ENCODE measurements at regions not wholly inside any gene's neighbourhood (a gene's known extent, or its start where the extent isn't known, plus 50 kb on each side); places are given as distances from the start of the nearest gene placed in this dataset.

DNA sequence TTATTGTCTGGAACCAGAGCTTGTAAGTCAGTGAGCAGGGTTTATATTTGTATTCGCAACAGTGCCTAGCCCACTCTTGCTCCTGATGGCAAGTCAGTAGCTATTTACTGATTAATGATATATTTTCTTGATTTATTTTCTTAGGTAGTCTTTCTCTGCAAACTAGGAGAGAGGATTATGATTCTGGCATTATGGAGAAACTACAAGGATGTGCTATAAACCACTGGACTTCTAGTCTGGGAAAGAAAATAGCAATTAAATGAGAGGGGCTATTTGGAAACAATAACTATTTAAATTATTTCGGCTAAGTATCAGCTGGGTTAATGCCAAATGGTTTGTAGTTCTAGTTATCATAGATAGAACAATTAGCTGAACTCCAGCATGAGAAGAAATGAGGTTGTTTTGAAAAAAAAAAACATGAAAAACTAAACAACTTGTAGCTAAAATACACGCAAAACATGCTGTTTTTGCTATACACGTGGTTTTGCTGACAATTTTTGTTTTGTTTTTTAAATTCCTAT lies 304.9 kb upstream of the TCF21 start:
- no peak for DNase-seq

DNA sequence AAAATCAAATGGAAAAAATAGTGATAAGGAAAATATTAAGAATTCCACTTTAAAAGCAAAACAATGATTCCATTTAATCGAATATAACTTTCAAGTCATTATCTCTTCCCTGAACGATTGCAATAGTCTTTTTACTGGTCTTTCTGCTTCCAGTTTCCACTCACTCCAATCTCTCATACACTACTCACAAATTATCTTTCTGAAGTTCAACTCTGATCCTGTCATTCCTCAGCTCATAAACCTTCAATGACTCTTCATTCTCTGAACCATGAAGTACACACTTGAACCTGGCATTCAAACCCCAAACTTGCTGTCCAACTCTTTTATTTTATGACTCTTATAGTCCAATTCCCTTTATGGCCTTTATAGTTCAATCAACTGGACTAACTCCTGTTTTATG lies 304.1 kb upstream of the TCF21 start:
- DNase-seq, result no peak

DNA sequence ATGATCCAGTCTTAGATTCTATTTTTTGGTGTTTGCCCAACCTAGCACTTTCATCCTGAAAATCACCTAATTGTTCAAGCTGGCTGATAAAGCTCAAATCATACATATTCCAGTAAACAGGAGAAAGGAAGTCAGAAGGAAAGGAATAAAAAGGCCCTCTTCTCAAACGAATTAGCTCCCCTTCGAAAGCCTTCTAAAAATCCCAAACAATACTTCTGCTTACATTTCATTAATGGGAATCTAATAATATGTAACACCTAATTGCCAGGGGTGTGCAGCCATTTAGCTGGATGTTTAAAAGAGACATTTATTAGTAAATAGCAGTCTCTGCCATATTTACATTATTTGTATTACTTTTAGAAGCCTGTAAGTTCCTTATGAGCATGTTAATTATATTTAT lies 302.9 kb upstream of the TCF21 start:
- DNase-seq, result no peak

DNA sequence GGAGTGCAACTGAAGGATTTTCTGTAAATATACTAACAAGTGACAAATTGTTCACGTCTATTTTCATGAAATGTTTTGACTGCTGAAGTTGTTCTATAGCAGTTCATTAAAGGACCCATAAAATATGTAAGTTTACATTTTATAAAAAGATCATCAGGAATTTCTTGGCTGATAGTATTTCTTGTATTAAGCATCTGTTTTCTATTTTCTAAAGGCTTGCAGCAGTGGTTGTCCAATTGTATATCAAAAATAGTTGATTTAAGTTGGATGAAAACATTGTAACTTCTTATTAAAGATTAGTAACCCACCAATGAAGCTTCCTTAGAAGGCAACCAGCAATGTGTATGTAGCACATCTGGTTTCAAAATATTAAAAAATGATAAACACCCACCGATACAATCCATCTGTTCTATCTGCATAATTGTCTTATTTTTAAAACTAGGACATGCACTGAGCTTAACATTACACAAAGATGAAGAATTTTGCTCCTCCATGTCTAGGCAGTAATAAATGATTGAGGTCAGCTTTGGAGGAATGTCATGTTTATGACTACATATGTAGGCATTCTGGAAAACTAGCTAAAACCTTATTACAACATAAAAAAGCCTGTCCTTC lies 301.3 kb upstream of the TCF21 start:
- DNase-seq, result no peak

DNA sequence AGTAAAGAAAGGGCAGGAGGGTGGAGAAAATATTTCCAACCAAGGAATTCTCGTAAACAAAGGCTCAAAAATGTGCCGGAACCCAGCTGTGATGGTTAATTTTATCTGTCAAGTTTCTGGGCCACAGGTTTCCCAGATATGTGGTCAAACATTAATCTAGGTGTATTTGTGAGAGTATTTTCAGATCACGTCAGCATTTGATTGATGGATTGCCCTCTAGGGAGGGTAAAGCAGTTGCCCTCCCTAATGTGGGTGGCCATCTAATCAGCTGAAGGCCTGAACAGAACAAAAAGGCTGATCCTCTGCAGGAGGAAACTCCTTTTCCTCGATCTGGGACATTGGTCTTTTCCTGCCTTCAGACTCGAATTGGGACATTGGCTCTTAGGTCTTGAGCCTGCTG lies 298.7 kb upstream of the TCF21 start:
- no peak for DNase-seq

DNA sequence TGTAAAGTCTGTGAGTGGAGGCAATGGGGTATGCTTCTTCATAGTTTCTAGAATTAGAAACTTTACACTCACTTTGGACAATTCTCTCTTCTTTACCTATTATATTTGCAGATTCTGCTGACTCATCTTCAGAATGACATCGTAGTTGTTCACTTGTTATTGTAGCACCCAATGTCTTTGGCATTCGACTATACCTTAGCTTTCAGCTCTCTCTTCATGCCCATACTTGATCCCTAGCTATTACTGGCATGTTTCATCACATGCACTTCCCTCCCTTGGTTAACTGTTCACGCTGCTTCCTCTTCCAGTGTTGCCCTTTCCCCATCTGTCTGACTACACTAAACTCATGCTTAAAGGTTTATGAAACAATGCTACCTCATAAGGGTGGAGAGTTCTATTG lies 298.1 kb upstream of the TCF21 start:
- DNase-seq, result no peak

DNA sequence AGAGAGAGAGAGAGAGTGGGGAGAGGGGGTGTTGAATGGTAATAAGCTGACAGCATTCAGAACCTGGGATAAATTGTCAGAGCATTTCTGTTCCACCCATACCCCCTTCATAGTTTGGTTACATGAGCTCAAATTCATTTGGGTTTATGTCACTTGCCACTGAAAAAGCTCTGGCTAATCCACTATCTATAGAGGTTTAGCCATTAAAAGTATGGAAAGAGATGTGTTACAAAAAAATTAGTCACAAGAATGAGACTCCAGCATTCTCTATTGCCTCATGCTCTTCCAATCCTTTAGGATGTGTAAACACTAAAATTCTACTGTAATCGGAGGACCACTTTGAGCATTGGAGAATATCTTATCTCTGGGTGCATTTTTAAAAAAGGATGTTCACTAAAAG lies 297.6 kb upstream of the TCF21 start:
- no peak for DNase-seq

DNA sequence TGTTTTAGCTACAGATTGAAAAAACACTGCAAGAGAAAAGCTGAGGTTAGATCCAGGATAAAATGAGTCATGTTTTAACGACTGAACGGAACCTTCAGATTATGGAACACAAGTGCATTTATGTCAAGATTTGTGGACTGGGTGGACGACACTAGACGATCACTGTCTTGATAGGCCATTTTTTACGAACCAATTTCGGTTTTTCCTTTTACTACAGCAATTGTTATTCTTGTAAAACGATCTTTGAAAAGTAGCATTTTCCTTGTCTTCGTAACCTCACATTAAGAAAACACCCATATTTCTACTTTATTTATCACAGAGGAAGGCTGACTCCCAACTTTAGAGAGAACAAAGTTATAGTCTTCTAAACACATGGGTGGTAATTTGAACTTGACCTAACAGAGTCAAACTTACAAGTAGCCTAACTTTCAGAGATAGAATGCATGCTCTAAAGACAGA lies 294.2 kb upstream of the TCF21 start:
- DNase-seq, result no peak

DNA sequence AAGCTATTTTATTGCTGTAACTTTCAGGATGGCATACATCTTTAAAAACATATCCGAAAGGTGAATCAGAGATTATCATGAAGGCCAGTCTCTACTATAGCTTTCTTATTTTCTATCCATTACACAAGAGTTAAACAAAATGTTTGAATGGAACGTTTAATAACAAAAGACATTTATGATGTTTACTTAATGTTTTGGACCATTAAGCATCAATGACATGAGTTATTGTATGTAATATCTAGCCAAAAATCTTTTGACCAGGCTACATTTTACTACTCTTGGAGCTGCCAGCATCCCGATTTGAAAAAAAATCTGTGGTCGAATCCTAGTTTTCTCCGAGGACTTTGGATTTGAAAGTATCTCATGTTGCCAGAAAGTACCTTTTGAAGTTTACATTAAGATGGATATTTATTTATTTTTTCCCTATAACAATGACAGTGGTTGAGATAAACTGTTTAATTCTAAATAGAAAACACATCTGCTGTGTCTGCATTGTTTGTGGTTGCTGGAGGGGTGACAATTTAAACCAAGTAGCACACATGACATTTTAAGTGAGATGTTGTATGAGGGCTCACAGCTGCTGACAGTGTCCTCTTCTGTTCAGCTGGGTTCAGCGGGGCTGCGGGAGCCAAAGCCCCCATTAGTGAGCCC lies 293.7 kb upstream of the TCF21 start:
- DNase-seq, result no peak

DNA sequence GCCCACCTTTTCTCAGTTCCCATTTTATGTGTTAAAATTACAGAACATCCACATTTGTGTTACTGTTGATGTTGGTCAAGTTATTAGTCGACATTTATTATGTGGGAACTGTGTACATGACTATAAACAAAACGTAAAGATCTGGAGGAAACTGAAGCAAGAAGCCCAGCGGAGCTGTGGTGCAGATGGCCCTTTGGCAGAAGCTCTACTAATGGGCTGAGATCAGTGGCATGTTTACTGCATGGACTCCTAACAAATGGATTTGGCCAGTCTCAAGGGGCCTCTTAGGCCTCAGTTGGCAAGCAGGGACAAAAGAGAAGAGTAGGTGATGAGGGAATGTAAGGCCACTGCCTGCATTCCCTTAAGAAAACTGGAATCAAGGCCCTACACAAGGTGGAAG lies 282.1 kb upstream of the TCF21 start:
- DNase-seq, result peak; percentile 4

DNA sequence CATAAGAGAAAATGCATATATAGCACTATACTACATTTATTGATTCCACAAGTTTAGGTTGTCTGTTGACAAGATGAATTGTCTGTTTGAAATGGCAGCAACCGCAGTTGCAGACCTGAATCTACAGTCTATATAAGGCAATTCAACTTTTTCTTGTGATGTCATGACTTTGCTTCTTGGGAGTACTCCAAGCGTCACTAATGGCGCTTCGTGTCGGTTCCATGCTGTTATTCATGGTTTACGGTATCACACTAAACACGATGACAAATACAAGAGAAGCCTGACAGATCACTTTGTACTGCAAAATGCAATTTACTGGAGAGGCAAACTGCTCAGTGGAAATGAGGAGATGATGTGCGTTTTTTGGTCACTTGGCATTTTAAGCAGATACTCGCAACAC lies 280.3 kb upstream of the TCF21 start:
- no peak for DNase-seq

DNA sequence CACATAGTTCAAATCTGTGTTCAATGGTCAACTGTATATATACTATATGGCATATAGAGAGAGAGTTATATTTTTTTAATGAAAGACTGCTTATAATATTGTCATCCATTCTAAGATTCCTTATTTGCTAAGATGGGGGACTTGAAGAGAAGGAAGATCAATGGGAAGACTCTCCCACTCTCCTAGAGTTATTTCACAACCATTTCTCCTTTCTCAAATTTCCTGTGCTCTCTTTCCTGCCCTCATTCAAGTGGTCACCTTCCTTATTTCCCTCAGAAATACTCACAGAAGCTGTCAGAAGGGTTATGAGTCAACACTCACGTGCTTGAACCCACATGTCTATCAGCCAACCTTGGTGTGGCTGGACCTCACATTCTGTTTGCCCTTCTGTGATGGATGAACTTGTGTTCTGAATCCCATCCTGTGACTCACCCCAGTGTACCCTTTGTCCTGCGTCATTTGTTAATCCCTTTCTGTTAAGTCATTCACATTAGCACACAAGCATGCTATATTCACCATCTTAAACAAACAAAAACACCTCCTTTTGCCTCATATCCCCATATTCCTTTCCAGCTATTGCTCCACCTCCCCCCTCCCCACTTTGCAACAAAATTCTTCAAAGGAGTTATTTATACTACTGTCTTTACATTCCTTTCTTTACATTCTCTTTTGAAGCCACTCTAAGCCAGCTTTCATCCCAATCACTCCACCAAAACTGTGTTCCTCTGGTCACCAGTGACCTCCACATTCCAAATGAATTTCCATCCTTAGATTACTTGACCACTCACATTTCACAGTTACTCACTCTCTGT lies 279.3 kb upstream of the TCF21 start:
- no peak for DNase-seq

DNA sequence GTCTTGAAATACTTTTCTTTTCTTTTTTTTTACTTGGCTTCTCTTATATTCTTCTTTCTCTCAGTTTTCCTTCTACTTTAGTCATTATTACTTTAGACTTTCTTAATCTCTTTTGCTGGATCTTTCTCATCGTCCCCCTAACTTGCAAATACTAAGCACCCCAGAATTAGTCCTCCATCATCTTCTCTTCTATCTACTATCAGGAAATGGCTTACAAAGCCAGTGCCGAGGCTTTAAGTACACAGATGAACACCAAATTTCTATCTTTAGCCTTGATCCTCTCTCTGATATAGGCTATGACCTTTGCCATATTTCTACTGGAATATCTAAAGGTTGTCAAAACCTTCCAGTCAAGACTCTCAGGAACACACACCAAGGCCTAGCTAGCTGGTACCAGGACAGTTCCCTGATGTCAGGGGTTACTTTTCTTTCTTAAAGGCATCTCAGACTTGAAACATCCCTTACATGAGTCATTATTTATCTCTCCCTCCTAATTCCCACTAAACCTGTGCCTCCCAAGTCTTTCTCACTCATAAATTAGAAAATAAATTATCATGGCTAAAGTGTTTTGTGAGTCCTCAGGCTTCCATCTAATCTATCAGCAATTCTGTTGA lies 278.6 kb upstream of the TCF21 start:
- DNase-seq, result no peak

DNA sequence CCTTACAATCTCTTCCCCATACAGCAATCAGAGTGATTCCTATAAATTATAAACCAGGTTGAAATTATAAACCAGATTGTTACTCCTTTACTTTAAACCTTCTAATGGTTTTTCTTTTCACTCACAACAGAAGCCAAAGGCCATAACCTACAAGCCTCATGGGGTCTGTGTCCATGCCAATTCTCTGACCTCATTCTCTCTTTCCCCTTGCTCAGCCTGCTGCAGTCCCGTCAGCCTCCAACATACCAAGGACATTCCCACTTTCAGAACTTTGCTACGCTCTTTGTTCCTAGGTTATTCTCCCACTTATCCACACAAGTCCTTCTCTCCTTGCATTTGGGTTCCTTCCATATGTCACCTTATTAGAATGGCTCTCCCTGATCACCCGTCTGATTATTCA lies 277.9 kb upstream of the TCF21 start:
- no peak for DNase-seq

DNA sequence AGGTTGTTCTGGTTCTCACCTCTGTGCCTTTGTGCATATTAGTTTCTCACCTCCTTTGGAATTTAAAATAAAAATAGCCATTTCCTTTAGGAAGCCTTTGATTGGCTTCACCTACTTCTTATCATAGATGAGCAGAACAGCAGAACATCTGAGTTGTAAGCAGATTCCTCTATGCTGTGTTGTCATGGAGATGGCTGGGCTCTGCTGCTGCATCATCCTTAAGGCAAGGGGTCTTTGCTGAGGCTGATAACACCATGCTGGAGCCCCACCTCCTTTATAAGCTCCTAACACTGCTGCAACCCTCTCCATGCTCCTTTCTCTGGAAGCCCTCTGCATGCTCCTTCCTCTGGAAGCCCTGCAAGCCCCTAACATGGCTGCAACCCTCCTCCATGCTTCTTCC lies 276.5 kb upstream of the TCF21 start:
- no peak for DNase-seq

DNA sequence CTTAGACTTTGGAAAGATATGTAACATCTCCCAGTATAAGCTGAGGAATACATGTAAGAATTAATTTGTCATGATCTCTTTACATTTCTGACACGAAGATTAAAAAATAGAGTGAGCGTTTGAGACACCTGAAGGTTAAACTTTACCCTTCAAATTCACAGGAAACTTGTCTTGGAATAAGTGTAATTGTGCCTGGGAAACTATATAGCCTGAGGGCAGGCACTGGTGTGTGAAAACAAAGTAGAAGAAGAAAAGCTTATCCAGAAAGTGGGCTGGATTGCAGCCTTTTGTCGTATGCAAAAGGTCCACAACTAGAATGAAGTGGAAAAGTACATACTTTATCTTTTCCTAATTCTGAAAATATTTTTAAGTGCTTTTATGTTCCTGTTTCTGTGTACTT lies 275.7 kb upstream of the TCF21 start:
- no peak for DNase-seq

DNA sequence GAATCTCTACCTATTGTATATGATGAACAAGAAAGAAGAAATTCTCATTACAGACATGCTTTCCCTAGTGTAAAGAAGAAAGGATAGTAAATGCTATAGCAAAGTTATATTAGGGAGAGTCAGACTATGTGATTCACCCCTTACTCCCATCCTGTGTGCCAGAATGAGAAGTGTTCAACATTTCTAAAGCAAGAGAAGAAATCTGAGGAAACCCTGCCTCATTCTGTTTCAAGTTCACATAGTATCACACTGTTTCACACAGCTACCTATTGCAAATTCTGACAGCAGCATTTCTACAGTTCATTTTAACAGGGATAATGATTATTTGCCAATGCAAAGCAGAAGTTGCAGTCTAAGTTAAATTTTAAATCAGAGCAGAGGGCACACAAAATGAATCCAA lies 267.2 kb upstream of the TCF21 start:
- DNase-seq, result no peak

DNA sequence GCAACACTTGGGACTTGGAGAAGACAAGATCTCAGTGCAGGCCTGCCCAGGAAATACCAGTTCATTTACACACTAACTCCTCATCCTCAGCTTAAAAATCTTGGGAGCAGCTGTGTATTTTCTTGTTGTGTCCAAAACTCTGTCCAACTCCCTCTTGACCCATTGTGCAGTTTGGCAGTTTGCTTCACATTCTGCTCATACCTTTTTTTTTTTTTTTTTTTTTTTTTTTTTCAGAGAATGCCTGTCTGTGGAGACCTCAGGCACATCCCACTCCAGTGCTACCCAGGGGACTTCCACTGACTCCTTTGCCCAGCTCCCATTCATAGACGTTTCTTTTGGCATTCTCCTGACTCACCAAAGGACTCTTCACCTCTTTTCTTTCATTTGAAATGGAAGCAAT lies 265.8 kb upstream of the TCF21 start:
- DNase-seq, result no peak

DNA sequence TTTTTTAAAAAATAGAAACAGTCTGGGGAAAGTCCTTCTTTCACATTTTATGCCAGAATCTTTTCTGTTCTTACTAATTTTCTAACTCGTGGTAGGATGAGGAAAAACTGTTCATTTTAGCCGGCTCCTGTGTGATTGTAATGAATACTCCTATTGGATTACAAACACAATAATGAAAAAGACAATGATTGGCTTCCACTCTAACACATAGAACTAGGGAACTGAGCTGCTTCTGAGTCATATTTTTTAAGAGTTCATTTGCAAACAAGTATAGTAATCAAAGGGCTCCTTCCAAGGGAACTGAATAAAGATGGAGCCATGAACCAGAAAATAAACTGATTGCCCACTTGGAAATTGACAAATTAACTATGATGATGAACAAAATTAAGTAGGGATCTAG lies 265.3 kb upstream of the TCF21 start:
- no peak for DNase-seq

DNA sequence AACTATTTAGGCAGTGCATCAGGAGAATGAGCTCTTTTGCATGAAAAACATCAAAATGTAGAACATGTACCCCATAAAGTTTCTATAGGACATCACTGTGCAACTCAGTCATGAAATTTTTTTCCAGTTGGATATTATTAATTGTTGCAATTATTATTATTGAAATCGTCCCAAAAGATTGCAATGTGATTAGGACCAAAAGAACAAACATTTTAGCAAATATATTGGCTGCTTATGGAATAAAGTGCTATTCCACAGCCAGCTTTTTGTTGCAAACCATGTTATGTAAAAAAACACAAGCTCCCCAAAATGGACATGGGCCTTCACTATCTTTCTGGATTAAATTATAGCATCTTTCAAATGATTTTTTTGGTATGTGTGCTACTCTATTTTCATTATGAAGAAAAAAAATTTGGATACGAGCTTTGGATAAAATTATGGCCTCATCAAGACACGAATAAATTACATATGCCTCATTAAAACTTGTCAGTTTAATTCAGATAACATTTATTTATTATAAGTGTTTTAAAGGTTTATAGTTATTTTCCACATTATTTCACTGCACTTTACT lies 262.7 kb upstream of the TCF21 start:
- no peak for DNase-seq

DNA sequence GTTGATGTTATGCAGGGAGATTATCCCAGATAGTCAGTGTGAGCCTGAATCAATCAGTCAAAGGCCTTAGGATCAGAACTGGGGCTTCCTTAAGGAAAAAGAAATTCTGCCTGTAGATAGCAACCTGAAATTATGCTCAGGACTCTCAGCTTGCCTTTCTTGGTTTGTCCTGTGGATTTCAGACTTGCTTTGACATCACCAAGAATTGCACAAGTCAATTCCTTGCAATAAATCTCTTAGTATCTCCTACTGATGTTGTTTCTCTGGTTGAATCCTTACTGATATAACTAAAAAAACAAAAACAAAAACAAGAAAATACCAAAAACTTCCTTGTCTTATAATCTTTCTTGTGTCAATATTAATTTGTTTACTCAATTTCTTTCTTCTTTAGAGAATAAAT lies 258.9 kb upstream of the TCF21 start:
- DNase-seq, result no peak

DNA sequence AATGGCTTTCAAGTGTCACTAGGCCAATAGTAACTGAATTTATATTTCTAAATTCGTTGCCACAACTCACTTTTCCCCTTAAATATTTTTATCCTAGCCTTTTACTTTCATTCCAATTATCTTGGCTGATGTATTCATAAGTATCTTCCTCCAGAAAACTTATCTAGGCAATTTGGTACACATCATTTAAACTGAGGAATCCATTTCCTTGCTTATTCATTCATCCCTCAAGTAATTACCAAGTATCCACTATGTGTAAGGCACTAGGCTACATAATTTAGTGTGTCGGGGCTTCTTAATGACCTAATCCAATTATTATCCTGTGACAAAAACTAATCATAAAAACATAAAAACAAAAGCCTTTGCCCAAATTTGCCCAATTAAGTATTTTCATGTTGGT lies 258.3 kb upstream of the TCF21 start:
- no peak for DNase-seq

DNA sequence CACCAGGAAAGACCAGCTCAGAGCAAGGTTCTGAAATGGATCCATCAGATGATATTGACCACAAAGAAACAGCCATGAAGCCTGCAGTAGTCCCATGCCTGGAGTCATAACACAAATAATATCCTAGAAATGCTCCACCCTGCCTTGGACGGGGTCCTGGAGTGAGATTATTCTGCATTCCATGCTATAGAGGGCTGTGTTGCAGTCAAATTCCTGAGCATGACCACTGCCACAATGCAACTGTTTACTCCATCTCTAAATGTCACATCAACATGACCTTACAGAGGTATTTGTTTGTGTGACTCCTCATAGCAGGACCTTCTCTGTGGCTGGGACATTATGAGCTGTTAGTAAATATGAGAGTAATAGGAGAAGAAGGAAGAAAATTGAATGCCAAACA lies 257.5 kb upstream of the TCF21 start:
- no peak for DNase-seq
